HG02623 (cell line): ENCODE measurements at regions not wholly inside any gene's neighbourhood (a gene's known extent, or its start where the extent isn't known, plus 50 kb on each side); places are given as distances from the start of the nearest gene placed in this dataset.
"Not testable (repeated sequence)": the region's sequence is repeated elsewhere in the genome, so short reads cannot be mapped to it uniquely, and the experiment has no call there.

Experiments
- ATAC-seq: cut with Tn5 transposase; IDR thresholded peaks from one replicate; pipeline ENCODE4 v1.9.1; 2021; ENCODE audit warnings: moderate library complexity; ENCODE audit not compliant: unreplicated experiment

DNA sequence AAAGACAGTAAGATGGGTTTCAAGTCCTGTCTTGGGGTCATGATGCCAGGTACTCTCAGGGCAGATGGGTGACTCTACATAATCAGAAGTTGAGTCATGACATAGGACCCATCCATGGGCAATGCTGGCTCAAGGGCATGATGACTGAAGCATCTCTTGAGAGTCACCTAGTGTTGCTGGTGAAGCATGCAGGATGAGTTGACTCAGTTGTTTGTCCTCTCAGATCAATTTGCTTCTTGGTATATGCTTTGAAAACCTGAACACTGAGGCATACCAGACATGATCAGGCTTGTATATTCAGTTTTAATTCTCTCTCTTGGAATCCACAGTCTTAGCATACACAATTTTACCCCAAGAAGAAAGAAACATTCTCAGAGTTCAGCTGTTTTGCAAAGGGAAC, 658.9 kb upstream of the NXPH2 start:
- no peak for ATAC-seq

GRCh38 chr2:139438478-139438877, 658.3 kb upstream of the NXPH2 start:
- ATAC-seq, result no peak

GRCh38 chr2:139427164-139427563, 647.0 kb upstream of the NXPH2 start:
- no peak for ATAC-seq

DNA sequence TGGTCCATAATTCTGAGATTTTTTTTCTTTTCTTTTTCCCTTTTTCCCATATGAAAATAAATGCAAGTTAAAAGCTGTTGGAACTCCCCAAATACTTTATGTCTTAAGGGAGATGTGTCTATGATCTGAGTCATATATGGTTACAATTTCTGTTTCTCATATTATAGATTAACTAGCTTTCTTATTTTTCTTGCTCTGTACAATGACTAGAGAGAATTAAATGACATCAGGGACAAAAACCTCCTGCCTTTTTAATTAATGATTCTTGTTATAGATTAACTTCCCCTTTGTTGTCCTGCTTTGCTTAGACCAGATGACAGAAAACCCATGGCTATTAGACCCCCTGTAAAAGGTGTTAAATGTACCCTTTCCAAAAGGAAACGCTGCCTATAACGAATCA, 643.9 kb upstream of the NXPH2 start:
- ATAC-seq, result no peak

- ATAC-seq, result no peak
Measured at GRCh38 chr2:139411236-139411635, 631.0 kb upstream of the NXPH2 start.

DNA sequence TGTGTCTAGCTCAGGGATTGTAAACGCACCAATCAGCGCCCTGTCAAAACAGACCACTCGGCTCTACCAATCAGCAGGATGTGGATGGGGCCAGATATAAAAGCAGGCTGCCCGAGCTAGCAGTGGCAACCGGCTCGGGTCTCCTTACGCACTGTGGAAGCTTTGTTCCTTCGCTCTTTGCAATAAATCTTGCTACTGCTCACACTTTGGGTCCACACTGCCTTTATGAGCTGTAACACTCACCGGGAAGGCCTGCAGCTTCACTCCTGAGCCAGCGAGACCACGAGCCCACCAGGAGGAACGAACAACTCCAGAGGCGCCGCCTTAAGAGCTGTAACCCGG, 630.6 kb upstream of the NXPH2 start:
- not testable (repeated sequence) for ATAC-seq

- ATAC-seq, result not testable (repeated sequence)
Measured at GRCh38 chr2:139410147-139410832, 630.1 kb upstream of the NXPH2 start.

GRCh38 chr2:139409212-139409611, 629.0 kb upstream of the NXPH2 start:
- no peak for ATAC-seq

- ATAC-seq, result no peak
Measured at GRCh38 chr2:139403948-139404347, 623.8 kb upstream of the NXPH2 start.

DNA sequence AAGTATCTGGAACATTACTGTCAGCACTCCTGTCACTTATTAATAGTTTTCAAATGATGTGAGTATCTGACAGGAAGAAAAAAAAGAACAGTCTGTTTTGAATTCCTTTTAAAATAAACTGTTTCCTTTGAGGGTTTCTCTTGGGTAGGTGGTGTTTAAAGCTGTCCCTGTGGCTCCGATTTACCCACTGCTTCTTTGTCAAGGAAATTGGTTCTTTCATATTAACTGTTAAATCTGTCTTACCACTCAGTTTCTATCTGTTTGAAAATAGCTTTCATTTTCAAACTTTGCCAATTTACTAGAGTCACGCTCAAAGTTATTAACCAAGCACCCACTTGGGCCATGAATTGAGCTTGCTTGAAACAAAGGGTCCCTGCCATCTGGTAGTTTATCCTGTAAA, 614.6 kb upstream of the NXPH2 start:
- ATAC-seq, result no peak

DNA sequence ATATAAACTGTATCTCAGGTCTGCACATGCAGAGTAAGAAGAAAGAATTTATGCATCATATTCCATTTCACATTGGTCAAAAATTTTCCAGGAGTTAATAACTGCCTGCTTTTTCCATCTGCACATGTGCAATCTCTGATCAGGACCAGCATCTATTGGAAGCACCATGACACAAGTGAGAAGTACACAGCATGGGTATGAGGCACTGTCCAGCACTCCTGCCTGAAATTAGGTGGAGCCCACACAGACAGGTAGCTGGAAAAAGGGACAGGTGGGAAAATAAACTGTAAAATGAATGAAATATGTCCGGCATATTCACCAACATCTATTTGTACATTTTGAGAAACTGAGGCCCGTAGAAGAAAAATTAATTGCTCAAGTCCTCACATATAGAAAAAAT, 609.2 kb upstream of the NXPH2 start:
- no peak for ATAC-seq

GRCh38 chr2:139386401-139386800, 606.2 kb upstream of the NXPH2 start:
- no peak for ATAC-seq

GRCh38 chr2:139383532-139383931, 603.3 kb upstream of the NXPH2 start:
- ATAC-seq, result no peak

DNA sequence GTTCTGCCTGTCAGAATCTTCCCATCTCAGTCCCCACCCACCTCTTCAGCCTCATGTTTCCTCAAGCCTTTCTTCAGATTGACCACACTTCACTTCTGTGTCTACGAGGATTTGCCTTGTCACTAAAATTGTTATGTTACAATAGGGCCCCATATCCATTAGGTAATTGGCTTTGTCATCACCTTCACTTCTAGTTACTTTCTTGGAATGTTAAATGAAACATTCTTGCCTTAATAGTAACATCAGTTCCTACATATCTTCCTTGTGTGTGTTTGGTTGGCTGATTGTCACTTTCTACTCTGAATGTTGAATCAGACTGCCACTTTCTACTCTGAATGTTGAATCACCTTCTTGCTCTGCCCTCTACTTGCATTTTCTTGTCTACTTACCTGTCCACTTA, 599.9 kb upstream of the NXPH2 start:
- ATAC-seq, result no peak

DNA sequence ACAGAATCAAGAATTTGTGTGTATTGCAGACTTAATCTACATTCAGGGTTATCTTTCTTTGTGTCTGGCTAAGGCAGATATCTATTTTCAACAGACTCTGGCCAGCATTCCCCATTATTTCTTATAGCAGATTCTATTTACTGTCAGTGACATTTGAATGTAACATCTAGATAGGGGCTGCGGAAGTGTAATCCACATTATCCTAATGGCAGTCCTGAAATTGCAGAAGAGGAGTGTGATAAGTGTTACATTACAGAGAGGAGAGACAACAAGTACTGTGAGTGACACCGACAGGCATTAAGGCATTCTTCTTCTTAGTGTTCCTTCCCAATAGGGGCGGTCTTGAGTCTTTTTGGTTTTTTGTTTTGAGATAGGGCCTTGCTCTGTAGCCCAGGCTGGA, 598.2 kb upstream of the NXPH2 start:
- no peak for ATAC-seq

GRCh38 chr2:139374296-139374850, 594.2 kb upstream of the NXPH2 start:
- ATAC-seq, result no peak

- no peak for ATAC-seq
Measured at GRCh38 chr2:139369423-139370409, 589.5 kb upstream of the NXPH2 start.

DNA sequence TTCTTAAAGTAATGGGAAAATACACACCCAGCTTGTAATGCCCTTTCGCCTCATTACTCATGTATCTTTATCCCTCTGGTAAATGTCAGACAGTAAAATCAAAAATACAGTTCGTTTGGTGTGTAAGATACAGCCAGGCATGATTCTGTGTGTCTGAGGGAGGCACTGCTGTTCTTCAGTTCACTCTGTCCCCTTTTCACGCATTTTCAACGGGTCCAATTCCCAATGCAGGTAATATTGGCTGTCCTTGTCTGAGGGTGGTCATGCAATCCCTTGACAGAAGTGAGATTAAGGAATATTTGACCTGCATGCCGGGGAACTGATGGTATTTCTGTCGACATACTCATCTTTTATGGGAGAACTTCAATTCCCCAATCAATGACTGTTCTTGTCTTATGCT, 587.2 kb upstream of the NXPH2 start:
- no peak for ATAC-seq

- no peak for ATAC-seq
Measured at GRCh38 chr2:139366681-139367080, 586.5 kb upstream of the NXPH2 start.

DNA sequence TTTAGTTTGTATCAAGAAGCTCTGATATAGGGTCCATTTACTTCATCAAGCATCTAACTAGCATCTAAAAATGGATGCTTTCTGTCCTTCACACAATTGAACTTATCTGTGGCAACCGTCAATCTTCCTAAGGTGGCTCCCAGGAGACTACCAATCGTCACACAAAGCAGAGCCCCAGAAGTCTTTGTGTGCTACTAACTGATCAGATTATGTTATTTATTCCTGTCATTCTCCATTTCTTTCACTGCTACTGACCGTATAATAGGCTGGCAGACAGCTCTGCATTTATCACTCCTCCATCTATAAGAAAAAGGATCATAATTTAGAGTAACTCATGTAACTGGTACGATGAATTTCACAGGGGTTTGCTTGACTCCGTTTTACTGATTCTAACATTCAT, 585.0 kb upstream of the NXPH2 start:
- ATAC-seq, result no peak

DNA sequence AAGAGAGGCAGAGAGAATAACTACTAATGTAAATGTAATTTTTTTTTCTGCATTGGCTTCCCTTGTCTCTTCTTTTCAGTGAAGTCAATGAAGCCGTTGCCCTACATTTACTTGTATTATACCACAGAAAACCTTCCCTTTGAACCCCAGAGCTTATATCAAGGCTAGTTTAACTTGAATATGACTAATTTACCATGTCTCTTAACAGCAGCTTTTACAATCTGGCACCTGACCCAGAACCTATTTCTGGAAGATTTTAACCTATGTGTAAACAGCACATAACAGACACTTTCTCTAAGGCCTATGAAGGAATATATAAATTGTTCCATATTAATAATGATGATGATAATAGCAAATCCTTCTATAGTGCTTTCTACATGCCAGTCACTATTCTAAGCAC, 580.5 kb upstream of the NXPH2 start:
- ATAC-seq, result no peak

DNA sequence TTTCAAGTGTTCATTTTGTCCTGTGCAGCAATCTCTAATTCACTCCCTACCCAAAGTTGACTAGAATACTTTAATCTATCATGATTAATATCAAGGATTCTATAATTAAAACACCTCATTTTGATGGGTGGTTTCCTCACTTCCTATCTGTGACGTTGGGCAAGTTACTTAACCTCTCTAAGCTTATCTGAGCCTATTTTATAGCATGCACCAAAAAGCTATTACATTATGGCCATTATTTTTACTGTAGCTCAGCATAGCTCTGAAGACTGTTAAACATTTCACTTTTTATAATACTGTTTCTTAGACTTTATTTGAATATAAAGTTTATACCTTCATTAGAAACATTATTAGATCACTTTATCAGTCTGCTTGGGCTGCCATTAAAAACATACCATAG, 579.6 kb upstream of the NXPH2 start:
- no peak for ATAC-seq
